HG02981 (cell line): ENCODE measurements at regions not wholly inside any gene's neighbourhood (a gene's known extent, or its start where the extent isn't known, plus 50 kb on each side); places are given as distances from the start of the nearest gene placed in this dataset.

ENCODE experiments used
- ATAC-seq: cut with Tn5 transposase; IDR thresholded peaks from one replicate; pipeline ENCODE4 v1.9.1; 2021; ENCODE audit warnings: mild to moderate bottlenecking, moderate library complexity; ENCODE audit not compliant: unreplicated experiment

GRCh38 chr2:88283886-88284592 lies 113.9 kb downstream of the THNSL2 start:
- no peak for ATAC-seq

- no peak for ATAC-seq
These were observed 111.4 kb downstream of the THNSL2 start for GRCh38 chr2:88281302-88282217.

- no peak for ATAC-seq
These were observed 99.7 kb downstream of the THNSL2 start for GRCh38 chr2:88269836-88270235.

DNA sequence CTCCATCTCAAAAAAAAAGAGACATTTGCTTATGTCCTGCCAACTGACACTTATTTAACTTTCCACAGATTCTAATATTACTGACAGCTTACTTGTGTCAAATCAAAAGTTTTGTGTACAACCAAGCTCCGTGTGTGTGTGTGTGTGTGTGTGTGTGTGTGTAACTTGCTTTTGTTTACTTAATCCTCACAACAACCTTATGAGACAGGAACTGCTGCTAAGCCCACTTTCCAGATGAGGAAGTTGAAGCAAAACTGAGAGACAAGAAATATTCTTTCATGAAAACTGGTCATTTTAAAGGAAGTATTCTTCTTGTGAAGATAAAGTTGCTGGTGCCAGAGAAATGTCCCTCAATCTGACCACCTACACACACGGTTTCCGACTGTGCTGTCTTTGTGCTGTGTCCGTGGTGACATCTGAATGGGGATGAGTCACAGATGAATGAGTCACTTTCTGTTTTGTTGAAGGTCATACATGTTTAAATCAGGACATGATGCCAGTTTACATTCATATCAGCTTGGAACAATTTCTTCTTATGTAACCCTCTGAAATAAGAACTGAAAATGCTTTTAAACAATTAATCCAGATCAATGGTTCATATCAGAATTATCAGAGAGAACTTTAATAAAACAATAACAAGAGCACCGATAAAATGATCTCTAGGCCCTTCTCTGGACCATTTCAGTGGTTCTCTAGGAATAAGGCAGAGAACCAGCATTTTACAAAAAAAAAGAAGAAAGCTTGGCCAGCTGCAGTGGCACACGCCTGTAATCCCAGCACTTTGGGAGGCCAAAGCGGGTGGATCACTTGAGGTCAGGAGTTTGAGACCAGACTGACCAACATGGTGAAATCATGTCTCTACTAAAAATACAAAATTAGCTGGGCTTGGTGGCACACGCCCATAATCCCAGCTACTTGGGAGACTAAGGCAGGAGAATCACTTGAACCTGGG lies 95.5 kb downstream of the THNSL2 start:
- no peak for ATAC-seq

- no peak for ATAC-seq
These were observed 93.7 kb downstream of the THNSL2 start for GRCh38 chr2:88263861-88264260.

- no peak for ATAC-seq
These were observed 91.6 kb downstream of the THNSL2 start for GRCh38 chr2:88261725-88262124.

GRCh38 chr2:88258208-88258607 lies 88.1 kb downstream of the THNSL2 start:
- ATAC-seq, result no peak

DNA sequence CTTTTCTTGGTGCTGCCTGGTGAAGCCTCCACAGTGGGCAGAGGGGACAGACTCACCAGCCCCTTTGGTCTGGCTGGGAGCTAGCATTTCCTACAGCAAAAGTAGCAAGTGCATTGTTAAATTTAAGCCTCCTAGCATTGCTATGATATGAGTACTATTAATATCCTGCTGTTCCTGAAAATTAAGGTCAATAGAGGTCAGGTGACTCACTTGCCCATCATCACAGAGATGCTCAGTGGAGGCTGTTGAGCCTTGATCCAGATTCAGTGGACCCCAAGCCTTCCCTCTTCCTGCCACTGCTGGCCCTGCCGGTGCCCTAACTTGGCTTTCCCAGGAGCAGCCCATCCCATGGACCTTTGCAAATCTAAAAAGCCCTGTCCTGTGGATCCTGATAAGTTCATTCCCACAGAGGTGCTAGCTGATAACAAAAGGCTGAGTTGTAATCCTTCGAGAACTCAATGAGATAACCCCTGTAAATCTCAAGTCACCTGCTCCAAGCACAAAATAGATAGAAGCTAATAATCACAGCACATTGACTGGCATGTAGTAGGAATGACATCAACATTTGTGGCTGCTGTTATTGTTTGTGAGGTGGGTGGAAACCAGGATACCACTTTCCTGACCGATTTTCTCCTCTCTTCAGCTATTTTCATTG lies 84.4 kb downstream of the THNSL2 start:
- no peak for ATAC-seq

DNA sequence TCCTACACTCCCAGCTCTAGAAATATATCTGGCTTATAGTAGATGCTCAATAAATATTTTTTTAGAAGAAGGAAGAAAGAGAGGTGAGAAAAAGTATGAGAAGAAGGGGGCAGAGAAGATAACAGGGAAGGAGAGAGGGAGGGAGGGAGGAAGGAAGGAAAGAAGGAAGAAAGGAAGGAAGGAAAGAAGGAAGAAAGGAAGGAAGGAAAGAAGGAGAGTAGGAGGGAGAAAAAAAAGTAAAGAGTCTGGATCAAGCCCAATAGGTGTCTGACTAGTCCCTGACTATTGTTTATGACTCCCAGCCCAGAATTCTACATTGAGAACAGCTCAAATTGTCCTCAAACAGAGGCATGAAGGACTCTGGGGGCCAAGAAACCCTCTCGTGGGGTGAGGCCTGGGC lies 83.9 kb downstream of the THNSL2 start:
- ATAC-seq, result no peak

- no peak for ATAC-seq
These were observed 83.2 kb downstream of the THNSL2 start for GRCh38 chr2:88253375-88253774.

DNA sequence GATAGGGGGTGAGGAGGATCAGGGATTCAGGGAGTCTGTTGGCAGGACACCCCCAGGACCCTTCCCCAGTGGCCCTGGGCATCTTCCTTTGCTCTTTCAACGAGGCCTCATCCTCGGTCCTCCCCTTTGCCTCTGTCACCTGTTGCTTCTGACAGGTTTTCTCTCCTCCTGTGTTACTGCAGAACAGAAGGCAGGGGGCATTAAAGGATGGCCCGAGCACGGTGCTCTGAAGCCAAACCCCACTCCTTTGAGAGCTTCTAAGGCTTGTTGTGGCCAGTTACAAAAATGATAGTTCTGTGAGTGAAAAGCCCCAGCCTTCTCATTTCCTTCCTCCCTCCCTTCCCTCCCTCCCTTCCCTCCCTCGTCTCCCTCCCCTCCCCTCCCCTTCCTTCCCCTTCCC lies 82.5 kb downstream of the THNSL2 start:
- no peak for ATAC-seq

DNA sequence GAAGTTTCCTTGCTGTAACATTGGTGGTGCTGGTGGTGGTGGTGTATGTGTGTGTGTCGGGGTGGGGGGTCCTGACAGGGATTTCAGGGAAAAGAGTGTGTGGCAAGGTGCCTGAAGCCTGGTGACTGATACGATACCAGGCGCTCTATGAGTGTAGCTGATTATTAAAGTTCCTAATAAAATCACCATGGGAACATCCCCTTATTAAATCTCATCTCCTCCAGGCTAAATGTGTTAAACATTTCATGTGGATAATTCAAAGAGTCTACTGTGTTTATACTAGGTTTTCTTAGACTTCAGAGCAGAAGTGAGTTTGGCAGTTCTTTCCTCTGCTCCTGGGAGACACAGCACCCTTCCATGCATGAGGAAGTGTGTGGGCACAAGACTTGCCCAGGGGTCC lies 82.0 kb downstream of the THNSL2 start:
- ATAC-seq, result no peak

DNA sequence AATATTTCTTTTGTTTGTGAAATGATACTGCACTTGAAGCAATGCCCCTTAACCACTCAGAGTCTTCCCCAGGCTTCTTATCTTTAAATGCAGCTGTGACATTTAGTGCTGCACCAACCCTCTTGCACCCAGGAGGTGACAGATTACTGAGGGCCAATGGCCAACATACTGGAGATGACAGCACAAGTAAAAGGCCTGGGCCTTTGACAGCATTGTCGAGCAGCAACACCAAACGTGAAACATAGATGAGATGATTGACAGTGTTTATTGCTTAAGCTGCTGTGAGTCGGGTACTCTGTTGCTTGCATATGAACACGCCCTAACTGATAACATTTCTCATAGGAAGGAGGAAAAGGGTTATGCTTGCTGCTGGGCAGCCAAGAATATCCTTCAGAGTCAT lies 80.3 kb downstream of the THNSL2 start:
- ATAC-seq, result no peak

GRCh38 chr2:88248280-88248828 lies 78.2 kb downstream of the THNSL2 start:
- no peak for ATAC-seq

DNA sequence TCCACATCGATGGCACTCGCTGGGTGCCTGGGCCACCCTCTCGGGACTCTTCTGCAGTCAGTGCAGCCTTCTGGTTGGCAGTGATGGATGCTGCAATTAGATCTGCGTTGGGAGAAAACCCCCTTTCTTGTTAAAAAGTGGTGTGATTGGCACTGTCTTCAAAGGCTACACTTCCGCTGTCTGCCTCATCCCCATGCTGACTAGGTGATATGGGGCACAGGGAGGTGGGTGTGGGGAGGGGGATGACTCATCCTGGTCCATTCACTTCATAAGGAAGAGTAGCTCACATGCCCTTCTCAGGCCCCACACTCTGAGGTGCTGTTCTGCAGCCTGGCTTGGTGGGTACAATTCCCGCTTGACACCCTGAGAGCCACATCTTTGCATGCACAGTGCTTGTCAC lies 77.4 kb downstream of the THNSL2 start:
- ATAC-seq, result no peak

- ATAC-seq, result no peak
These were observed 75.0 kb downstream of the THNSL2 start for GRCh38 chr2:88245109-88245508.

DNA sequence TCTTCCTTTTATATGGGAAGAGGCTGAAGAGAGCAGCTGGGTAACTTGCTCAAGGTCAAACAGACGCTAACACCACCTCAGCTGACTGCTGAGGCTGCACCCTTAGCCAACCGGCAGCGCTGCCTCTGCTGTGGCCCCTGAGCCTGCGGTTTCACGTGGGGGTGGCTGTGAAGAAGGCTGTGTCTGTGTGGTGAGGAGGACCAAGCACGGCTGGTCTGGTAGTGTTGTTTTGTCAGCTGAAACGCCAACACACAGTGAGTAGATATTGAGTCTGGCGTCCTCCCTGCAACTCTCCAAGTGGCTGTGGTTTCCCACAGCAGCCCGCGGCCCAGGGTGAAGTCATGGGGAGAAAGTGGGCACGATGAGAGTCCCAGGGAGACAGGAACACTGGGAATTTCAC lies 69.6 kb downstream of the THNSL2 start:
- no peak for ATAC-seq

DNA sequence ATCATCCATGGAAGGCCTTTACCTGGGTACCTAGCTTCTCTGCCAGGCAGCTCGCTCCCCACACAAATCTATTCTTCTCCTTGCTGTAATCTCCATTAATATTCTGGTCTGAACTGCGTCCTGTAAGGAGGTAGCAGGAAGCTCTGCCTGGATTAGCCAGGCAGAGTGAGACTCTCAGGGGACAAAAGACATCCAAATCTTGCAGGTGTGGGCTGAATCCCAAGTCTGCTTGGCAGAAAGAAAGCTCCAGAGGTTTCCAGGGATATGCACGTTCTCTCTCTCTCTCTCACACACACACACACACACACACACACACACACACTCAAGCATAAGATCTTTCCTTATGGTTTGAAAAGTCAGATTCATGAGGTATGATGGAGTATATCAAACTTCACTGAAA lies 66.5 kb downstream of the THNSL2 start:
- no peak for ATAC-seq
